GM10248 (cell line): ENCODE measurements at regions not wholly inside any gene's neighbourhood (a gene's known extent, or its start where the extent isn't known, plus 50 kb on each side); places are given as distances from the start of the nearest gene placed in this dataset.
"Not testable (repeated sequence)": the region's sequence is repeated elsewhere in the genome, so short reads cannot be mapped to it uniquely, and the experiment has no call there.

Experiments used
- CTCF ChIA-PET: fragments of 300-600 bp; sonication (Branson Sonifier 250); formaldehyde crosslinking; extraction: SDS; loops from one replicate; lab custom pipeline; 2021; ENCODE audit warnings: antibody characterized with exemption; lab: Yijun Ruan, JAX
- POLR2A ChIA-PET: fragments of 350-650 bp; sonication (Branson Sonifier 250); formaldehyde crosslinking; extraction: SDS; loops from one replicate; lab custom pipeline; 2020; ENCODE audit warnings: antibody characterized with exemption; lab: Yijun Ruan, JAX
- DNase-seq: peaks from one replicate; pipeline ENCODE4 v3.0.0; 2012; ENCODE audit errors: extremely low spot score
- CTCF ChIP-seq: IDR thresholded peaks from 2 replicates; pipeline ENCODE4 v1.5.1; 2012; ENCODE audit warnings: mild to moderate bottlenecking, low read depth; ENCODE audit errors: extremely low read depth, missing control alignments, control extremely low read depth

- TF ChIP-seq CTCF: no peak
- no peak for DNase-seq
- POLR2A ChIA-PET: no interaction called here
- CTCF ChIA-PET: interaction anchor here (1.0 to 6.3 kb wide), 4 partner anchors 11 to 86 kb away, joined by 3 to 42 read pairs (median 4); no protein-coding TSS in a partner anchor
These were observed 107.7 kb upstream of the ADO start for GRCh38 chr10:62696798-62697197.

GRCh38 chr10:62699148-62699547 lies 105.4 kb upstream of the ADO start:
- POLR2A ChIA-PET: no interaction called here
- no peak for TF ChIP-seq CTCF
- DNase-seq: no peak
- CTCF ChIA-PET: interaction anchor here (6.3 kb wide), 1 partner anchor 8 kb away, joined by 42 read pairs; no protein-coding TSS in a partner anchor

GRCh38 chr10:62704121-62704520 lies 100.4 kb upstream of the ADO start:
- CTCF ChIA-PET: interaction anchor here (0.9 to 6.9 kb wide), 7 partner anchors 8 to 114 kb away, joined by 3 to 42 read pairs (median 3); no protein-coding TSS in a partner anchor
- DNase-seq, POLR2A ChIA-PET: not testable (repeated sequence)

- TF ChIP-seq CTCF: no peak
- ChIA-PET CTCF (interaction anchor here (1.0 to 6.9 kb wide), 7 partner anchors 10 to 113 kb away, joined by 3 to 42 read pairs (median 3); no protein-coding TSS in a partner anchor), POLR2A (no interaction called here)
- DNase-seq: no peak
These were observed 98.7 kb upstream of the ADO start for GRCh38 chr10:62705789-62706188.

GRCh38 chr10:62707810-62708209 lies 96.7 kb upstream of the ADO start:
- TF ChIP-seq CTCF: no peak
- ChIA-PET CTCF (interaction anchor here (0.8 to 6.9 kb wide), 7 partner anchors 12 to 154 kb away, joined by 3 to 42 read pairs (median 4); no protein-coding TSS in a partner anchor), POLR2A (no interaction called here)
- no peak for DNase-seq

- TF ChIP-seq CTCF: no peak
- CTCF ChIA-PET: interaction anchor here (0.8 to 6.9 kb wide), 6 partner anchors 12 to 52 kb away, joined by 3 to 42 read pairs (median 5); no protein-coding TSS in a partner anchor
- POLR2A ChIA-PET: interaction anchor here (0.6 to 1.0 kb wide), 3 partner anchors 15 to 230 kb away, joined by 3 to 4 read pairs (median 3); no protein-coding TSS in a partner anchor
- no peak for DNase-seq
These were observed 96.0 kb upstream of the ADO start for GRCh38 chr10:62708569-62708968.

GRCh38 chr10:62709200-62709599 lies 95.3 kb upstream of the ADO start:
- DNase-seq: no peak
- CTCF ChIA-PET: interaction anchor here (1.0 to 6.9 kb wide), 4 partner anchors 13 to 28 kb away, joined by 4 to 42 read pairs (median 8); no protein-coding TSS in a partner anchor
- TF ChIP-seq CTCF: no peak
- POLR2A ChIA-PET: interaction anchor here (0.6 to 1.0 kb wide), 3 partner anchors 14 to 229 kb away, joined by 3 to 4 read pairs (median 3); no protein-coding TSS in a partner anchor
